Heart right ventricle (tissue), 16 donors: ENCODE measurements at regions not wholly inside any gene's neighbourhood (a gene's known extent, or its start where the extent isn't known, plus 50 kb on each side); places are given as distances from the start of the nearest gene placed in this dataset.

Experiments
- ATAC-seq, 8 donors: fragments of 200-7000 bp; cut with Tn5 transposase; one replicate each; pipeline ENCODE4 v1.9.1; 2020; ENCODE audit warnings: mild to moderate bottlenecking in 8 of 8, moderate library complexity in 8 of 8, moderate number of reproducible peaks in 1 of 8
- DNase-seq, 2 donors: peaks; one replicate each; pipeline ENCODE4 v3.0.0-alpha.2; 2020
- H3K27ac ChIP-seq, 10 donors: fragments of 200-600 bp; sonication (generic) in 2 of 10; one replicate each; pipeline versions ENCODE4 v1.5.0 to v1.8.0; 2020 to 2022; ENCODE audit warnings: mild to moderate bottlenecking in 3 of 10
- H3K27me3 ChIP-seq, 7 donors: fragments of 200-600 bp; one replicate each; pipeline ENCODE4 v1.8.0; 2021 to 2022; ENCODE audit warnings: mild to moderate bottlenecking in 2 of 7
- H3K36me3 ChIP-seq, 9 donors: fragments of 200-600 bp; sonication (generic) in 1 of 9; one replicate each; pipeline versions ENCODE4 v1.5.0 to v1.8.0; 2020 to 2022; ENCODE audit warnings: mild to moderate bottlenecking in 2 of 9
- H3K4me1 ChIP-seq, 9 donors: fragments of 200-600 bp; sonication (generic) in 1 of 9; one replicate each; pipeline versions ENCODE4 v1.5.0 to v1.8.0; 2020 to 2022; ENCODE audit warnings: mild to moderate bottlenecking in 4 of 9
- H3K4me3 ChIP-seq, 10 donors: fragments of 200-600 bp; sonication (generic) in 2 of 10; one replicate each; pipeline versions ENCODE4 v1.5.0 to v1.8.0; 2020 to 2022; ENCODE audit warnings: mild to moderate bottlenecking in 7 of 10, moderate library complexity in 2 of 10
- H3K9me3 ChIP-seq, 11 donors: fragments of 200-600 bp in 10 of 11; sonication (generic) in 2 of 11; one replicate each; pipeline versions ENCODE4 v1.5.0 to v1.8.0; 2013 to 2022; ENCODE audit warnings: mild to moderate bottlenecking in 2 of 11, control low read depth in 1 of 11, moderate library complexity in 1 of 11
- CTCF ChIP-seq, 9 donors: fragments of 200-600 bp; sonication (generic) in 2 of 9; IDR thresholded peaks; one replicate each; pipeline versions ENCODE4 v1.5.0 to v1.8.0; 2021 to 2022; ENCODE audit warnings: antibody characterized with exemption in 9 of 9, mild to moderate bottlenecking in 5 of 9, moderate library complexity in 1 of 9
- WGBS, 2 donors: extraction: QIAGEN DNeasy Blood & Tissue Kit; methylation state at CpG; one replicate each; pipeline ENCODE4 v1.1.7; 2013; ENCODE audit warnings: inconsistent platforms in 1 of 2; 5-methylcytosine and 5-hydroxymethylcytosine counted together
- intact Hi-C, 10 donors: fragments of 100-400 bp; cut with DNase I; formaldehyde crosslinking; loops; one replicate each; pipeline versions ENCODE4 v1.11.1 to v1.14.2; 2022
- donor health status: Arrhythmogenic right ventricular cardiomyopathy.
- donor health status: ischemic (EF 13 %, LVEDD 7.1; RV severe dilation, severe dysfunction).
- donor health status: healthy with polysubstance abuse.
- donor health status: DM: no; HTN: yes; CAD: no.
- donor health status: DM: no; HTN: no; CAD: no.
- donor health status: ischemic (EF 25% LVEDD 6.9; RV normal size, moderate dysfunction).
- donor health status: ischemic (EF 25% LVEDD 5.7; RV mildly dilated, moderate dysfunction).
- donor health status: healthy.
- donor health status: DM: yes; HTN: yes; CAD: no.
- donor health status: Ischemic cardiomyopathy.
- donor health status: ischemic (EF 35%, LVEDD 5.7; RV mildly dilated, moderate dysfunction).
- donor health status: nonischemic (EF 11% LVEDD 7.7; RV severe dilation, severe dysfunction).
- donor health status: DM: yes; HTN: yes; CAD: no.
- donor health status: PGD.
- donor health status: ischemic (EF 29% LVEDD 5.4; RV normal size, mild dysfunction).
- donor health status: nonischemic (EF 23%, LVEDD 6.1; RV moderate dilation, normal function).

GRCh38 chr13:31882794-31883193 is 143.5 kb downstream of the RXFP2 start:
- 84 to 88% methylated on average over 10 of the region's 10 CpGs for WGBS, 2 donors

GRCh38 chr13:31884556-31884955 is 145.2 kb downstream of the RXFP2 start:
- H3K27ac ChIP-seq = peak overlapping the region in 4 of 10 donors; percentile 5 to 91 (median 58)
- no peak for DNase-seq
- ATAC-seq = no peak
- peaks cover 17 to 88% (median 66%) of the 10 kb centered on the region in 9 donors for H3K4me1 ChIP-seq
- intact Hi-C loops = loop anchor here in 3 of 10 donors (5.0 kb wide), 1 partner anchor 37 kb away; no protein-coding TSS in a partner anchor
- no peaks in the 10 kb centered on the region for H3K27me3 ChIP-seq
- no peak for TF ChIP-seq CTCF (IDR thresholded peaks at IDR 0.05)
- no peak overlapping the region for H3K4me3 ChIP-seq
- no peaks in the 10 kb centered on the region for H3K9me3 ChIP-seq
- 91 to 100% methylated on average over 1 of the region's 1 CpG for WGBS, 2 donors
- no peaks in the 10 kb centered on the region for H3K36me3 ChIP-seq

More at GRCh38 chr13:31882794-31883193, 143.5 kb downstream of the RXFP2 start:
- peaks cover 17 to 85% (median 63%) of the 10 kb centered on the region in 9 donors for H3K4me1 ChIP-seq
- no peaks in the 10 kb centered on the region for H3K27me3 ChIP-seq
- peak overlapping the region in 6 of 10 donors; percentile 37 to 73 (median 62) for H3K27ac ChIP-seq
- DNase-seq (no peak), ATAC-seq (no peak)
- no peaks in the 10 kb centered on the region for H3K9me3 ChIP-seq
- intact Hi-C loops = loop anchor here in 3 of 10 donors (5.0 kb wide), 1 partner anchor 35 kb away; no protein-coding TSS in a partner anchor
- no peaks in the 10 kb centered on the region for H3K36me3 ChIP-seq
- H3K4me3 ChIP-seq = no peak overlapping the region
- TF ChIP-seq CTCF (IDR thresholded peaks at IDR 0.05) = no peak

DNA sequence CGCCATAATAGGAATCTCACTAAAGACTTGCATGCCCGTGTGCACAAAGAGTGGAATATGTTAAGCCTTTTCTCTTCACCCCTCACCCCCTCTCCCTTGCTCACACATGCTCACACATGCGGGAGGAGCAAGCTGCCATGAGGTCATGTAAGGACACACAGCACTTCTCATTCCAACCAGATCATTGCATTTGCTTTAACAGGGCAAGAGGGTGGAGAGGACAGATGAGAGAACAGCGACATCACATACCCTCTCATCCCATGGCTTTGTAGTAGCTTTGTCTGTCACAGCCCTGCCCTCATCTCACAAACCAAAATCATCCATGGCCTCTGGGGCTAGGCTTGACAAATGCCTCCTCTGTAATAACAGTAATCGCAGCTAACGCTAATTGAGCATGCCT is 145.6 kb upstream of the FRY start:
- H3K36me3 ChIP-seq = no peaks in the 10 kb centered on the region
- H3K27ac ChIP-seq = peak overlapping the region in 9 of 10 donors; percentile 9 to 91 (median 61)
- DNase-seq (peak in 1 of 2 donors; percentile 45), ATAC-seq (peak; percentile 53 to 80 (median 72))
- no peaks in the 10 kb centered on the region for H3K9me3 ChIP-seq
- no peaks in the 10 kb centered on the region for H3K27me3 ChIP-seq
- no peak for TF ChIP-seq CTCF (IDR thresholded peaks at IDR 0.05)
- peaks cover 8 to 92% (median 60%) of the 10 kb centered on the region in 9 donors for H3K4me1 ChIP-seq
- H3K4me3 ChIP-seq = no peak overlapping the region
- intact Hi-C loops = no loop called here
- WGBS, 2 donors = 51% methylated on average over 6 of the region's 6 CpGs

GRCh38 chr13:31887286-31887685 is 144.3 kb upstream of the FRY start:
- H3K9me3 ChIP-seq = no peaks in the 10 kb centered on the region
- no peak overlapping the region for H3K4me3 ChIP-seq
- H3K4me1 ChIP-seq = peaks cover 14 to 92% (median 61%) of the 10 kb centered on the region in 9 donors
- H3K27ac ChIP-seq = peak overlapping the region in 8 of 10 donors; percentile 9 to 91 (median 58)
- WGBS, 2 donors = 29 to 35% methylated on average over 2 of the region's 2 CpGs
- intact Hi-C loops = no loop called here
- H3K27me3 ChIP-seq = no peaks in the 10 kb centered on the region
- ATAC-seq (no peak), DNase-seq (no peak)
- TF ChIP-seq CTCF (IDR thresholded peaks at IDR 0.05) = no peak
- no peaks in the 10 kb centered on the region for H3K36me3 ChIP-seq
